CD1c-positive myeloid dendritic cell (primary cell): ENCODE measurements at regions not wholly inside any gene's neighbourhood (a gene's known extent, or its start where the extent isn't known, plus 50 kb on each side); places are given as distances from the start of the nearest gene placed in this dataset.

Experiments
- DNase-seq: peaks from one replicate; pipeline ENCODE4 v3.0.0-alpha.2; 2016; ENCODE audit errors: extremely low spot score

GRCh38 chr18:6650127-6650507 lies 79.4 kb upstream of the ARHGAP28 start:
- no peak for DNase-seq

- DNase-seq, result no peak
Observed at GRCh38 chr18:6650747-6651146, 78.8 kb upstream of the ARHGAP28 start.

- no peak for DNase-seq
Observed at GRCh38 chr18:6652098-6652497, 77.4 kb upstream of the ARHGAP28 start.

- DNase-seq, result no peak
Observed at GRCh38 chr18:6653880-6654279, 75.6 kb upstream of the ARHGAP28 start.

- DNase-seq, result no peak
Observed at GRCh38 chr18:6659963-6660725, 69.4 kb upstream of the ARHGAP28 start.

- DNase-seq, result no peak
Observed at GRCh38 chr18:6661692-6662415, 67.7 kb upstream of the ARHGAP28 start.

- no peak for DNase-seq
Observed at GRCh38 chr18:6666012-6666685, 63.4 kb upstream of the ARHGAP28 start.

GRCh38 chr18:6668836-6669235 lies 60.7 kb upstream of the ARHGAP28 start:
- no peak for DNase-seq

GRCh38 chr18:6672821-6673308 lies 56.7 kb upstream of the ARHGAP28 start:
- DNase-seq, result no peak

- DNase-seq, result no peak
Observed at GRCh38 chr18:6677086-6677485, 52.4 kb upstream of the ARHGAP28 start.

GRCh38 chr18:6679201-6679600 lies 50.3 kb upstream of the ARHGAP28 start:
- no peak for DNase-seq
